NCI-H2171 (cell line): ENCODE measurements at regions not wholly inside any gene's neighbourhood (a gene's known extent, or its start where the extent isn't known, plus 50 kb on each side); places are given as distances from the start of the nearest gene placed in this dataset.

Experiments
- DNase-seq: peaks from one replicate; lab custom pipeline; 2025; lab: John Stamatoyannopoulos, UW

- DNase-seq = no peak
These were observed 99.2 kb downstream of the VEGFA start for GRCh38 chr6:43869079-43869710.

DNA sequence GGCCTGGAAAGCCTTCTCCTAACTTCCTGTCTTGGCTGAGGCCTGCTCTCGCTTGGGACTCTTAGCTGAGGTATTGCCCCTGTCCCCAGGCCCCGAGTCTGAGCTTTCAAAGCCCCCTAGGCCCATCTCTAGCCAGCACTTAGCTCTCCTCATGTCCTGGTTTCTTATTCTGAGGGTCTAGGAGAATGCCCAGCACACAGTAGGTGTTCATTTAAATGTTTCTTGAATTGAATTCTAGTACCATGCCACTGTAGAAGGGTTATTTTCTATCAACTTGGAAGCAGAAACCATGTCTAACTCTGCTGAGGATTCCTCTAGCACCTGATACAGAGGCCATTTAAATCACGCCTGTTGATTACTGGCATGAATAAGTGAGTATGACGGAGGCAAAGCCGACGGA is 98.5 kb downstream of the VEGFA start:
- no peak for DNase-seq

DNA sequence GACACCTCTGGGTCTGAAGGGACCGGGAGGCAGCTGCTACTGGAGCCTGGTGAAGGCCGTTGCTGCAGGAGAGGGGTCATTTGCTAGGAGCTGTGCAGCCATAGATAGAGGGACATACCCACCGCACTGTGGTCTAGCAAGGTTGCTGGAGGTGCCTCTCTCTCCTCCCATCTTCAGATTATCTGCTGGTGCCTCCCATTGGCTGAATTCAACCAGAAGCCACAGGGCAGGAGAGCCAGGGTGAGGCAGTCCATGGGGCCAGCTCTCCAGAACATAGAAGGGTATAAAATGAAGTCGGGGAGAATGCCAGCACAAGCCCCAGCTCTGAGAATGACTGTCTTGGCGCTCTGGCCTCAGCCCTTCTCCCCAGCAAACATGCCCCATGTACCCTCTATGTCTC is 98.0 kb downstream of the VEGFA start:
- DNase-seq = no peak

- DNase-seq = no peak
These were observed 97.2 kb downstream of the VEGFA start for GRCh38 chr6:43867246-43867645.

DNA sequence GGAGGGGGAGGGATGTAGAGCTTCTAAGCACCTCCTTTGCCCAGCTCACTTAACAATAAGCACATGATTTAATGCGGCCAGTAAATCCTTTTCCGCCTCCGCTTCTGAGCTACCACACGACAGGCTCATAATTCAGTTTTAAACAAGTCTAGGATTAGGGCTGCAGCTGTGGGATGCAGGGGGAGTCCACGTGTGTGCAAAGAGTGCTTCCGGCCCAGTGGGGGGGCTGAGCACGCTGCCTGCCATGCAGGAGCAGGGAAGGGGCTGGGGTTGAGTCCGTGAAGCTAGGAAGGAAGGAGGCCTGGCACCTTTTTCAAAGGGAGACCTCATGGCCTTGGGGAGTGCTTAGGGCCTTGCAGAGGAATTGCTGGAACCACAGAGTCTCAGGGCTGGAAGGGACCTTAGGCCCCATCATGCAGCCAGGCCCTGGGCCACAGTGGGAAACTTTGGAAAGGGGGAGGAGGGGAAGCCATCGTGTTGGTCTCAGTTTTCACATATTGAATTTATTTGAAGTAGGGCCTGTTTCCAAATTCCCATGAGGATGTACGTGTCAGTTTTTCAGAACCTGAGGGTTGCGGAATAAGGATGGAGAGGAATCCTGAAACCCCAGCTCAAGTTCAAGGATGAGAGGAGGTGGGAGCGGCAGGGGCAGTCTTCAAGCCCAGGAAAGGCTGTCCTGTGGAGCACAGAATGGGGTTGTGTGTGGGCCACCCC is 96.1 kb downstream of the VEGFA start:
- DNase-seq = no peak

DNA sequence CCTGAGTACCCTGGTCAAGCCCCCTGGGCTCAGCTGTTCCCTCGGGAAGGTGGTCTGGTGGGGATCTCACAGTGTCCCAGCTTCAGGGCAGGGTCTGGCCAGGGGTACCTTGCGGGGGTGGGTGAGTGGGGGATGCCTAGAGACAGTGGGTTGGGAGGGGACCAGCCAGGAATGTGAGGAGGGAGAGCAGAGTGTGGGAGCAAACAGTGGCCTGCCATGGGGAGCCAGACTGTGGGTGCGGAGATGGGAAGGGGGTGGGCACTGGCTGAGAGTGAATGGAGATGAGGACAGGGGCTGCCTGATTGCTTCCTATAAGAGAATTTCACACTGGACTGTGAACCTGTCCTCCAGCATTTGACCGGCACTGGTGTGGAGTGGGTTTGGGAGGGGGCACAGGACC is 95.1 kb downstream of the VEGFA start:
- DNase-seq = no peak

GRCh38 chr6:43862925-43863324 is 92.9 kb downstream of the VEGFA start:
- DNase-seq = no peak

- no peak for DNase-seq
These were observed 91.3 kb downstream of the VEGFA start for GRCh38 chr6:43861212-43861894.

- DNase-seq = no peak
These were observed 90.3 kb downstream of the VEGFA start for GRCh38 chr6:43860285-43860684.

GRCh38 chr6:43859213-43859612 is 89.2 kb downstream of the VEGFA start:
- no peak for DNase-seq

- DNase-seq = no peak
These were observed 88.4 kb downstream of the VEGFA start for GRCh38 chr6:43858161-43859153.

DNA sequence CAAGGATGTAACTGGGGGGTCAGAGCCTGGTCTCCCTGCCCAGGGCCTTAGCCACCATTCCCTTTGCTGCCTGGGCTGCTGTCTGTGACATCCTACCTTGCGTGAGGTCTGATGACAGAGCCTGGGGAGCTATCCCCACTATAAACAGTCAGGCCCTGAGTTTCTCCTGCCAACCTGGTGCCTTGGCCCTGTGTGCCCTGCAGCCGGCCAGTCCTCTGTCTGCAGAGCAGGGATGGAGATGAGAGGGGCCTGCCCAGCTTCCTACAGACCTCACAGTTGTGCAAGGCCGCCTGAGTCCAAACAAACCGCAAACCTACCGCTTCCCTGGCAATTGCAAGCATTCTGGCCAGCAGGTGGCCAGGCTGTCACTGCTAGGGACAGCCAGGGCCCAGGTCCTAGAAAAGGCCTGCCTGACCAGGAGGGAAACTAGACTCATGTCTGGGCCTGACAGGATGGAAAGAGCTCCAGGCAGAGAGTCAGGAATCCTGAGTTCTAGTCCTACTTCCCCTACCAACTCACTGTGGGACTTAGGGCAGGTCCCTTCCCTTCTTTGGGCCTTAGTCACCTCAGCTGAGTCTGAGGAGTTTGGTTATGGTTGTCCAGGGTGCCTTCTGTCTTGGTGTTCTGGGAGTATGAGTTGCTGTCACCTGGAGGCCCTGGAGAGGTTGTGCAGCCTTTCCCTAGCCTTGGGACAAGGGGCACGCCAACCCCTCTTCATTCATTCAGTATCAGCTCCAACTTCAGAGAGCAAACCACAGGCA is 86.2 kb downstream of the VEGFA start:
- DNase-seq = no peak

DNA sequence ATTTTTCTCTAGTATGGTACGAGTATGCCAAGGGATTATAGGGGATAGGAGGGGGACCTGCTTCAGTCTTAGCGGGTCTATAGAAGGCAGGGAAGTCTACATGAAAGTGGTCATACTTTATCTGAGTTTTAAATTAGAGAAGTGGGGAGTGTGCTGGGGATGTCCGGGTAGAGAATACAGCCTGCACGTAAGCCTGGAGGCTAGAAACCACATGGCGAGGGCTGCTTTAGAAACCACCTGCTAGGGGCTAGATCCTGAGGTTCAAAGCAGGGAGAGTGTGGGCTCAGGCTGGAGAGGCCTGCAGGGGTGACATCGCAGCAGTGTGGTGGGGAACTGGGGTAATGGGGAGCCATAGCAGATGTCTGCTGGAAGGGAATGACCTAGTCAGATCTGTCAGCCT is 85.2 kb downstream of the VEGFA start:
- DNase-seq = no peak

DNA sequence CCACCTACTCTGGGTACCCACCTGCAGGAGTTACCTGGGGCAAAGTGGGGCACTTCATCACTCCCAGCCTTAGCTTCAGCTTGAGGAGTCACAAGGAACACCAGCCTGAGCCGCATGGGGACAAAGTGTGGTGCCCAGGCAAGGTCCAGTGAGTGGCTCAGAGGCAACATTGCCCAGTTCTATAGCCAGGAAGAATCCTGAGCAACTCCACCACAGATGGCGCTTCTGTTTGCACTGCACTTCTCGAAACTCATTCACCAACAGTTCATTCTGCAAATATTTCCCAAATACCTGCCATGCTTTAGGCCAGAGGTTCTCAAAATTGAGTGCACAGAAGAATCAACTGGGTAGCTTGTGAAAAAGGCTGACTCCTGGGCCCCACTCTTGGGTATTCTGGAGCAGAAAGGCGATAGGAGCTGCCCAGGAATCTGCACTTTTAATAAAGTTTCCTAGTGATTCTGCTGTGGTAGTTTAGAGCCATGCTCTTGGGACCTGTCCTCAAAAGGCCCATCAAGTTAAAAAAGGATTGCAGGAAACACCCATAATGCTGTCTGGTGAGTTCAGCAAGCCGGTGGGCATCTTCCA is 83.1 kb downstream of the VEGFA start:
- no peak for DNase-seq

GRCh38 chr6:43852350-43852864 is 82.4 kb downstream of the VEGFA start:
- DNase-seq = no peak

GRCh38 chr6:43851204-43851865 is 81.3 kb downstream of the VEGFA start:
- no peak for DNase-seq

DNA sequence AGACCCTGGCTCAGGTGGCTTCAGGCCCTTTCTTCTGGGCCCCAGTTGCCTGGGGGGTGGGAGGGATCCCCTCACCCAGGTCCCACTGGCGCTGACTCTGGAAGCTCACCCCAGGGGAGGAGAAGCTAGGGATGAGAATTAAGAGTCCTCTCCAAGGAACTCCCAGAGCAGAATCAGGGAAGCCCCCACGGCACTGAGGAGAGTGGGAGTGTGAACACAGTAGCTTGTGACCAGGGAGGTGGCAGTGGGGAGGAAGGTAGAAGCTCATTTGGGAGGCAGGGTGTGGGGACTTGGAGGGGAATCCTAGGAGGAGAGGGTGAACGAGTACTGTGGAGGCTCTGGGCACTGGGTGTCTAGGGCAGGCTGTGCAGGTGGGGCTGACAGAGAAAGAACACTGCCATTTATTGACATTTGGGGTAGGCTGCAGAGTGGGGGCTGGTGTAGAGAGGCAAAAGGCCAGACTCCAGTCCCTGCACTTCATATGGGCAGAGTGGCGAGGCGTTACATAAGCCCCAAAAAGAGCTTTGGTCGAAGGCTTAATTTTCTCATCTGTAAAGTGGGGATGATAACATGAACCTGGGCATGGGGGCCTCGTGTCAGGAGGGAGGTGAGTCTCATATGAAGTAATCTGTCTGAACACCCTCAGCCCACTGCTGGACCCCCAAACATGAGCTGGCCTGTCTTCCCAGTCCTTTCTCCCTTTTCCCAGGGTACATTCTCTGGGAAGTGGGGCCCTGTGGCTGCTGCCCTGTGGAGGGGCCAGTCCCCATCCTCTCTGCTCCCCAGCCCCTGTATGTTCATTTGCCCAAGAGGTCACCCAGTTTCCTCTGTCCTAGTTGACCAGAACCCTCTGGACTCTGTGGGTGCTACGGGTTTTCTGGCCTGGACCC is 80.5 kb downstream of the VEGFA start:
- no peak for DNase-seq

DNA sequence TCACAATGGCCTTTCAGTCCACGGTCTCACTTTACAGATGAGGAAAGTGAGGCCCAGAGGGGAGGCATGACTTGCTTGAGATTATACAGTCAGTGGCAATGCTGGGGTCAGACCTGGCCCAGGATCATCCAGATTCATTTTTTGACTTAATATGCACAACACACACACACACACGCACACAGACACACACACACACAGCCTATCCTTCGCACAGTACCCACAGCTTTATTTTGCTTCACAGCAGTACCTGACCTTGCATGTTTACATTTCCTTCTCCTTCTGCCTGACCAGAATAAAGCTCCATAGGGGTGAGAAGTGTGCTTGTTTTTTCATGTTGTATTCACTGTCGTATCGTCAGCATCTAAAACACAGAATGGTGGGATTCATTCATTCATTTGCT is 79.8 kb downstream of the VEGFA start:
- no peak for DNase-seq
